Lower lobe of right lung (tissue), 2 donors: ENCODE measurements at regions not wholly inside any gene's neighbourhood (a gene's known extent, or its start where the extent isn't known, plus 50 kb on each side); places are given as distances from the start of the nearest gene placed in this dataset.
A peak's percentile ranks its signal among the peaks of the same experiment; 100 is the strongest.

ENCODE experiments used
- ATAC-seq, 2 donors: fragments of 200-7000 bp; cut with Tn5 transposase; one replicate each; pipeline ENCODE4 v1.9.1; 2020 to 2022; ENCODE audit warnings: mild to moderate bottlenecking in 2 of 2, moderate library complexity in 2 of 2
- DNase-seq: peaks from one replicate; pipeline ENCODE4 v3.0.0-alpha.2; 2020
- H3K27ac ChIP-seq: fragments of 200-600 bp; one replicate; pipeline ENCODE4 v1.8.0; 2022
- H3K27me3 ChIP-seq: fragments of 200-600 bp; one replicate; pipeline ENCODE4 v1.8.0; 2022; ENCODE audit warnings: low read depth
- H3K36me3 ChIP-seq: fragments of 200-600 bp; one replicate; pipeline ENCODE4 v1.8.0; 2022; ENCODE audit warnings: mild to moderate bottlenecking
- H3K4me1 ChIP-seq: fragments of 200-600 bp; one replicate; pipeline ENCODE4 v1.8.0; 2022
- H3K4me3 ChIP-seq: fragments of 200-600 bp; one replicate; pipeline ENCODE4 v1.8.0; 2022; ENCODE audit warnings: mild to moderate bottlenecking
- H3K9me3 ChIP-seq: fragments of 200-600 bp; one replicate; pipeline ENCODE4 v1.8.0; 2022
- intact Hi-C: fragments of 100-400 bp; cut with DNase I; formaldehyde crosslinking; loops from one replicate; pipeline ENCODE4 v1.11.0; 2022
- TF ChIP-seq, protein P1 (sequence below): fragments of 200-600 bp; IDR thresholded peaks from one replicate; pipeline ENCODE4 v1.8.0; 2022; ENCODE audit warnings: antibody characterized with exemption, mild to moderate bottlenecking
- donor health status: DM: no; HTN: yes; CAD: no; lungs with severe emphysema.

DNA sequence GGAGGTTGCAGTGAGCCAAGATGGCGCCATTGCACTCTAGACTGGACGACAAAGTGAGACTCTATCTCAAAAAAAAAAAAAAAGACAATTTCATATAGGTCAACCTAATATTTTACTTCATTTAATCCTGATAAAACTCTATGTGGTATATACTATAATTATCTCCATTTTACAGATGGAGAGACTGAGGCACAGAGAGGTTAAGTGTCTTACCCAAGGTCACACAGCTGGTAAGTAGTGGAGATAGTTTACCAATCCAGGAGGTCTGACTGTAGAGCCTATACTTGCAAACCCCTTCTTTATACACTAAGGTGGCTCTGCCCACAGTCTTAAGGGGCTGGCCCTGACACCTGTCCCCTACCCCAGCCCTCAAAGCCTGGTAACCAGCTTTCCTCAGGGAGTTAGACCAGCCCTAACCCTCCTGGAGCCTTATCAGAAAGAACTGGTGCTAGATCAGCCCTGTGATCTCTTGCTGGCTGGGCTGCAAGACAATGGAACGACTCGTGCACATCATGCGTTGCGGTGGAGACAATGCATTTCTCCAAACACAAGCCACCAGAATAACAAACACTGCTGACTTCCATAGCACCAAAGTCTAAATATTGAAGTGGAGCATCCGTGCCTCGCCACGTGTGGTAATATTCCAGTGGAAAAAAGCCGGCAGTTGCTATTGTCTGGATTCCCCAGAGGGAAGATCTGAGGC lies 60.0 kb upstream of the SMAD3 start:
- Histone ChIP-seq H3K27me3 (no peaks in the 10 kb centered on the region), H3K27ac (no peak overlapping the region), H3K4me1 (no peaks in the 10 kb centered on the region), H3K36me3 (no peaks in the 10 kb centered on the region), H3K9me3 (no peaks in the 10 kb centered on the region), H3K4me3 (no peak overlapping the region)
- DNase-seq: no peak
- intact Hi-C loops: no loop called here
- no peak for ATAC-seq
- TF ChIP-seq, protein P1, sequence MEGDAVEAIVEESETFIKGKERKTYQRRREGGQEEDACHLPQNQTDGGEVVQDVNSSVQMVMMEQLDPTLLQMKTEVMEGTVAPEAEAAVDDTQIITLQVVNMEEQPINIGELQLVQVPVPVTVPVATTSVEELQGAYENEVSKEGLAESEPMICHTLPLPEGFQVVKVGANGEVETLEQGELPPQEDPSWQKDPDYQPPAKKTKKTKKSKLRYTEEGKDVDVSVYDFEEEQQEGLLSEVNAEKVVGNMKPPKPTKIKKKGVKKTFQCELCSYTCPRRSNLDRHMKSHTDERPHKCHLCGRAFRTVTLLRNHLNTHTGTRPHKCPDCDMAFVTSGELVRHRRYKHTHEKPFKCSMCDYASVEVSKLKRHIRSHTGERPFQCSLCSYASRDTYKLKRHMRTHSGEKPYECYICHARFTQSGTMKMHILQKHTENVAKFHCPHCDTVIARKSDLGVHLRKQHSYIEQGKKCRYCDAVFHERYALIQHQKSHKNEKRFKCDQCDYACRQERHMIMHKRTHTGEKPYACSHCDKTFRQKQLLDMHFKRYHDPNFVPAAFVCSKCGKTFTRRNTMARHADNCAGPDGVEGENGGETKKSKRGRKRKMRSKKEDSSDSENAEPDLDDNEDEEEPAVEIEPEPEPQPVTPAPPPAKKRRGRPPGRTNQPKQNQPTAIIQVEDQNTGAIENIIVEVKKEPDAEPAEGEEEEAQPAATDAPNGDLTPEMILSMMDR: no peak

DNA sequence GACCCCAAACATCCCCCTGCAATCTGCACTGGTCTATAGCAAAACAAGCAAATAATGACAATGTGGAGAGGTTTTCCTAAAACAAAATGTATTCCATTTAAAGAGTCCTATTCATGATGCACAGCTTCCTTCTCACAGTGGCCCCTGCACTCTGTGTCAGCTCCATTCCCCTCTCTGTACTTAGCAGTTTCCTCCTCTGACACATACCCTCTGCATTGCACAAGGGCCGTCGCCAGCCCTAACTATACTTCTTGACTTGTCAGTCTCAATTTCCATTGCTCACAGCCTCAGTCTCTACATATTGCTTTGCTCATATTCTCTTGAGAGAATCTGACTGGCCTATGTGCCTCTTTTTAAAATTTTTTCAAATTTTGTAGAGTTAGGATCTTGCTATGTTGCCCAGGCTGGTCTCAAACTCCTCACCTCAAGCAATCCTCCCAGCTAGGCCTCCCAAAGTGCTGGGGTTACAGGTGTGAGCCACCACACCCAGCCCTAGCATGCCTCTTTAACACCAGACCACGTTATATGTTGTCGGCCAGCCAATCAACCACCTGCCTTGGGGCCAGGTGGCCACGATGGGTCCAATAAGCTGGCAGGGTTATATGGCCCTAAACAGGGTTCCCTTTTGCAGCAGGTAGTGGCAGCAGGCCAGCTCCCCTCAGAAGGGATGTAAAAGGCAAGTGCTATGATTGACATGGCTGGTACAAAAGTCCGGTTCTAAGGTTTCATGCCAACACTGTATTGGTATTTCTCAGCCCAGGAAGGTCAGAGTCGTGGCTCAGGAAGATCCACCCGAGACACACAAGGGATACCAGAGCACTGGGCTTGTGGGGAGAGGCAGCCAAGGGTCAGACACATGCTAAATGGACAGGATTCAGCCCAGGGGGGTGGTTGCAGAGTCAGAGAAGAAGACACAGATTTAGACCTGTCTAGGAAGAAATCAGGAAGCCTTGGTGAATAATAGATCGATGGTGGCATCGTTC lies 59.0 kb upstream of the SMAD3 start:
- Histone ChIP-seq H3K27ac (no peak overlapping the region), H3K9me3 (no peaks in the 10 kb centered on the region), H3K27me3 (no peaks in the 10 kb centered on the region), H3K4me1 (no peaks in the 10 kb centered on the region), H3K4me3 (no peak overlapping the region), H3K36me3 (no peaks in the 10 kb centered on the region)
- intact Hi-C loops: no loop called here
- TF ChIP-seq, protein P1: no peak
- no peak for ATAC-seq
- no peak for DNase-seq

DNA sequence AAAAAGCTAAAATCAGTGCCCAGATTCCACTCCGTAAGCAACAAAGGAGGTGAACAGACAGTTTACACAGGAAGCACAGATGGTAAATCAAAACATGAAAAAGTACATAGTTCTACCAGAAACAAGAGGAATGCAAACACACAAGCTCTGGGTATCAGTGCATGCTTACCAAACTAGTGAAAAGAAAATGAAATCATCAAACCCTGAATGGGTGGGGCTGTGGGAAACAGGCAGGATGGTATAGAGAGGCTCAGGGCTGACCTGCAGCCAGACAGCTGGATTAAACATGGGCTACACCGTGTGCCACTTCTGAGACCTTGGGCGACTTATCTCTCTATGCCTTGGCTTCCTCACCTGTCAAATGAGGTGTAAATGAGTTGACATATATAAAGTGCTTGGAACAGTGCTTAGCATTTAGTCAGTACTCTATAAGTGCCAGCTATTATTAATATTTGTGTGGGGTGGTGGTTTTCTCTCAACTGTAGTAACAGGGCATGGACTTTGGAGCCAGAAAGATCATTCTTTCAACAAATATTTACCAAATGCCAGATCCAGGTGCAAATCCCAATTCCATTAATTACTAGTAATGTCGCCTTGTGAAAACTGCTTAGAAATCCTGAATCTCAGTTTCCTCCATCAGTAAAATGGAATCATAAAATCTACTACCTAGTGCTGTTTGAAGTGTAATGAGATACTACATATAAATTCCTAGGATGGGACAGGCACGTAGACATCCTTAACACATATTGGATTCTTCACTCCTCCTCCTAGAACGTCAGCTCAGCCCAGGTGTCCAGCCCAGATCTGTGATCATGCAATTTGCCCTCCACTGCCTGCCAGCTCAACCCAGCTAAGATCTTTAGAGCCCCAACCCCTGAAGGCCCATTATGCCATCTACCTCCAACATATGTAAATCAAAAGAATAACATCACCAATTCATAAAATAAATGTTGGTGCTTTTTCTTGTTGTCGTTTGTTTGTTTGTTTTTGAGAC lies 55.5 kb upstream of the SMAD3 start:
- intact Hi-C loops: no loop called here
- ATAC-seq (no peak), DNase-seq (no peak)
- no peaks in the 10 kb centered on the region for H3K9me3 ChIP-seq
- no peak overlapping the region for H3K4me3 ChIP-seq
- no peaks in the 10 kb centered on the region for H3K36me3 ChIP-seq
- no peak overlapping the region for H3K27ac ChIP-seq
- TF ChIP-seq, protein P1: no peak
- H3K27me3 ChIP-seq: no peaks in the 10 kb centered on the region
- H3K4me1 ChIP-seq: no peaks in the 10 kb centered on the region

DNA sequence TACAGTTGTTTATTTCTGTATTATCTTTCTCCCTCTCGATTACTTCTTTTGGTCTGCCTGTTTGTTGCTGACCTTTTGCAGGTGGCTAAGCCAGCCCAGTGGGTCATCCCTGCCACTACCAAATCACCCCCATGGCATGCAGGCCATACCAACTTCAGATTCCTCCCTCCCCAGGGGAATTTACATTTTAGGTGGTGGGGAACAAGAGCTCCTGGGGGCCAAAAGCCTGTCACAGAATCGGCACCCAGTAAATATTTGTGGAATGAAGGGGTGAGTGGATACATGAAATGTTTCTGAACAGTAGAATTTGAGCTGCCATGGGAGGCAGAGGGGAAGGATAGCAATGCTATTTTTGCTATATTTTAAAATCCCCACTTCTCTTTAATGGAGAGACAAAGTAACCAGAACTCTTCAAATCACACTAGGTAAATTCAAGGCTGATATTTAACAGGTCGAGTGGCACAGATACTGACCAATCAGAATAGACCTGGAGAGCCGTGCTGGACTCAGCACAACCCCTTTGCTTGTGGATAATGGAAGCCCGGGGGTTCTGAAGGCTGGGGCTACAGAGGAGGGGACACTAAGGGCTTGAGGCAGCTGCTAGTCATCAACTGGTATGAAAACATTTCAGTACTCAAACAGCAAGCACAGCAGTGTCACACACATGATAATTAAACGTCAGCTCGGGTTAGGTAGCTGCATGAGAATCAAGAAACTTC lies 54.3 kb upstream of the SMAD3 start:
- Histone ChIP-seq H3K27ac (no peak overlapping the region), H3K9me3 (no peaks in the 10 kb centered on the region), H3K27me3 (no peaks in the 10 kb centered on the region), H3K4me3 (no peak overlapping the region), H3K36me3 (no peaks in the 10 kb centered on the region), H3K4me1 (no peaks in the 10 kb centered on the region)
- intact Hi-C loops: no loop called here
- DNase-seq: no peak
- TF ChIP-seq, protein P1: no peak
- ATAC-seq: peak in 1 of 2 donors; percentile 23
